Fibroblast of lung (primary cell): ENCODE measurements at regions not wholly inside any gene's neighbourhood (a gene's known extent, or its start where the extent isn't known, plus 50 kb on each side); places are given as distances from the start of the nearest gene placed in this dataset.

Source experiments
- DNase-seq, 2 donors: peaks; one replicate each; pipeline versions ENCODE4 v3.0.0 to v3.0.0-alpha.2; 2010; ENCODE audit warnings: low read depth in 2 of 2
- H2AFZ ChIP-seq: 2 replicates; pipeline ENCODE4 v1.5.1; 2012; ENCODE audit warnings: low read length, control low read depth, inconsistent platforms
- H3K27ac ChIP-seq: 2 replicates; pipeline ENCODE4 v1.5.1; 2011; ENCODE audit warnings: low read length, control low read depth; ENCODE audit not compliant: insufficient read depth
- H3K27me3 ChIP-seq: 2 replicates; pipeline ENCODE4 v1.5.1; 2011; ENCODE audit warnings: mild to moderate bottlenecking, low read length; ENCODE audit not compliant: control insufficient read depth, insufficient read depth
- H3K36me3 ChIP-seq: 2 replicates; pipeline ENCODE4 v1.5.1; 2011; ENCODE audit warnings: low read length; ENCODE audit not compliant: control insufficient read depth, insufficient read depth
- H3K4me1 ChIP-seq: 2 replicates; pipeline ENCODE4 v1.5.1; 2011; ENCODE audit warnings: low read length; ENCODE audit not compliant: control insufficient read depth, insufficient read depth; ENCODE audit errors: extremely low read depth
- H3K4me2 ChIP-seq: 2 replicates; pipeline ENCODE4 v1.5.1; 2011; ENCODE audit warnings: low read length, control low read depth; ENCODE audit not compliant: insufficient read depth; ENCODE audit errors: extremely low read depth
- H3K4me3 ChIP-seq, 4 experiments: fragments of 200-600 bp in 1 of 4; sonication (generic) in 1 of 4; replicated peaks in 1 of 4; 2 replicates each; pipeline ENCODE4 v1.5.1; 2011 to 2016; ENCODE audit warnings: low read length in 4 of 4, low read depth in 3 of 4, mild to moderate bottlenecking in 3 of 4, control low read depth in 2 of 4, inconsistent platforms in 1 of 4, mixed read lengths in 1 of 4; ENCODE audit not compliant: insufficient read depth in 1 of 4; ENCODE audit errors: control extremely low read depth in 1 of 4
- H3K79me2 ChIP-seq: 2 replicates; pipeline ENCODE4 v1.5.1; 2012; ENCODE audit warnings: mild to moderate bottlenecking, low read length, inconsistent platforms; ENCODE audit not compliant: control insufficient read depth, insufficient read depth
- H3K9ac ChIP-seq: 2 replicates; pipeline ENCODE4 v1.5.1; 2011; ENCODE audit warnings: mild to moderate bottlenecking, low read length, control low read depth; ENCODE audit not compliant: insufficient read depth
- H3K9me3 ChIP-seq: 2 replicates; pipeline ENCODE4 v1.5.1; 2012; ENCODE audit warnings: low read depth, low read length; ENCODE audit not compliant: control insufficient read depth, insufficient read depth
- H4K20me1 ChIP-seq: 2 replicates; pipeline ENCODE4 v1.5.1; 2011; ENCODE audit warnings: low read length; ENCODE audit not compliant: control insufficient read depth, insufficient read depth; ENCODE audit errors: extremely low read depth
- EZH2 ChIP-seq: IDR thresholded peaks from 2 replicates; pipeline ENCODE4 v1.5.1; 2012; ENCODE audit warnings: low read length, control low read depth, mild to moderate bottlenecking; ENCODE audit errors: missing control alignments
- TF ChIP-seq, protein P1 (sequence below), 2 donors: IDR thresholded peaks in 1 of 2; conservative IDR thresholded peaks in 1 of 2; 1 replicate in 1 of 2; 2 replicates in 1 of 2; pipeline ENCODE4 v1.5.1; 2011 to 2012; ENCODE audit warnings: low read length in 2 of 2, control low read depth in 1 of 2, inconsistent platforms in 1 of 2, low read depth in 1 of 2, mild to moderate bottlenecking in 1 of 2

DNA sequence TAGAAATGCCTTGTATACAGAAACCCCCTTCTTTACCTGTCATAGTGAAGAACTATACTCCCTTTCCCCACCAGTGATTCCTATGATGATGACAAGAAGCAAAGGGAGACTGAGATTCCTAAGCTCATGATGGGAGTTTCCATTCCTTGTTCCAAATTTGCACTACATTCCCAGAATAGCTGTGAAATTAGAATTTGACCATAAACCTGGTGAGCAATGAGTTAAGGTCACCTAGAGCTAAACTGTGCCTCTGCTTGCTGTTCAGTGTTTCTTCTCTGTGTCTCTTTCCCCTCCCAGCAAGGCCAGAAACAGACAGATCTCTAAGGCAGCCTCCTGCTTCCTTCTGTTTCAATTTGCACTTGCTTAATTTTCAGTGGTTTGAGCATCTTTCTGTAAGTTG is 332.1 kb downstream of the PIK3R1 start:
- H3K4me3 ChIP-seq = no peak overlapping the region
- no peak overlapping the region for H2AFZ ChIP-seq
- H3K9ac ChIP-seq = no peak overlapping the region
- TF ChIP-seq, protein P1, sequence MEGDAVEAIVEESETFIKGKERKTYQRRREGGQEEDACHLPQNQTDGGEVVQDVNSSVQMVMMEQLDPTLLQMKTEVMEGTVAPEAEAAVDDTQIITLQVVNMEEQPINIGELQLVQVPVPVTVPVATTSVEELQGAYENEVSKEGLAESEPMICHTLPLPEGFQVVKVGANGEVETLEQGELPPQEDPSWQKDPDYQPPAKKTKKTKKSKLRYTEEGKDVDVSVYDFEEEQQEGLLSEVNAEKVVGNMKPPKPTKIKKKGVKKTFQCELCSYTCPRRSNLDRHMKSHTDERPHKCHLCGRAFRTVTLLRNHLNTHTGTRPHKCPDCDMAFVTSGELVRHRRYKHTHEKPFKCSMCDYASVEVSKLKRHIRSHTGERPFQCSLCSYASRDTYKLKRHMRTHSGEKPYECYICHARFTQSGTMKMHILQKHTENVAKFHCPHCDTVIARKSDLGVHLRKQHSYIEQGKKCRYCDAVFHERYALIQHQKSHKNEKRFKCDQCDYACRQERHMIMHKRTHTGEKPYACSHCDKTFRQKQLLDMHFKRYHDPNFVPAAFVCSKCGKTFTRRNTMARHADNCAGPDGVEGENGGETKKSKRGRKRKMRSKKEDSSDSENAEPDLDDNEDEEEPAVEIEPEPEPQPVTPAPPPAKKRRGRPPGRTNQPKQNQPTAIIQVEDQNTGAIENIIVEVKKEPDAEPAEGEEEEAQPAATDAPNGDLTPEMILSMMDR (conservative IDR thresholded peaks at IDR 0.05 in 1 of 2, IDR thresholded peaks at IDR 0.05 in 1 of 2; ENCODE audit: low read depth in 1 of 2, low read length in 2 of 2) = no peak
- TF ChIP-seq EZH2 = no peak
- H3K4me1 ChIP-seq = peaks cover 10% of the 10 kb centered on the region
- DNase-seq = peak in 1 of 2 donors; percentile 59
- H3K36me3 ChIP-seq = no peaks in the 10 kb centered on the region
- no peaks in the 10 kb centered on the region for H3K27me3 ChIP-seq
- H3K79me2 ChIP-seq = no peaks in the 10 kb centered on the region
- no peak overlapping the region for H3K4me2 ChIP-seq
- H3K27ac ChIP-seq = no peak overlapping the region
- H3K9me3 ChIP-seq = no peaks in the 10 kb centered on the region
- H4K20me1 ChIP-seq = no peaks in the 10 kb centered on the region

DNA sequence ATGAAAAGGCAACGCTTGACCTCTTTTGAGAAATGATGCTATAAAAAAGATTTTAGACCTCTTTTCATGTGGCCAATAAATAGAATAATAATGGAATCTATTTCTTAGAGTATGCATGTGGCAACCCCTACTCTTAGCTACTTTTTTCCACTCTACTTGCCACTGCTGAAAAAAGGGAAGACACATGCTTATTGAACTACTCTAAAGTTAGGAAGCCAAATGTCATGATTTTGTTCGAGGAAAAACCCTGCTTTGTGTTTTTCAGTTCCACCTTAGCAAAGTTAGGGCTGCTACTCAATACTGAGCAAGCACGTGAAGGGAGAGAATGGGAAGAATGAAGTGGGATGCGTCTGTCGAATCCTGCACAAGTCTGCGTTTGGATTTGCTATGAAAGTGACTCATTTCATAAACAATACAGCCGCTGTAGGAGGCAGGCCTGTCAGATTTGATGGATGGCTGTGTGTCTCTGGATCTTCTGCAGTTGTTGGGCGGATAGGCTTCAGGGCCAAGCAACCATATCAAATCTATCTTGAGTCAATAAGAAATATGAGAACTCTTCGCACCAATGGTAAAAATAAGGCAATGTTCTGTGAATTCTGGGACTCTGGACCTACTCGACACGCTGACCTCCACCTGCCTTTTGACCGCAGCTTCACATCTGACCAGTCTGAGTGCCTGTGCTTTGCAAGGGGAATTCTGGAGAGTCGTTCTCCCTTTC is 333.6 kb downstream of the PIK3R1 start:
- DNase-seq = peak; percentile 82 to 90
- no peak overlapping the region for H3K27ac ChIP-seq

DNA sequence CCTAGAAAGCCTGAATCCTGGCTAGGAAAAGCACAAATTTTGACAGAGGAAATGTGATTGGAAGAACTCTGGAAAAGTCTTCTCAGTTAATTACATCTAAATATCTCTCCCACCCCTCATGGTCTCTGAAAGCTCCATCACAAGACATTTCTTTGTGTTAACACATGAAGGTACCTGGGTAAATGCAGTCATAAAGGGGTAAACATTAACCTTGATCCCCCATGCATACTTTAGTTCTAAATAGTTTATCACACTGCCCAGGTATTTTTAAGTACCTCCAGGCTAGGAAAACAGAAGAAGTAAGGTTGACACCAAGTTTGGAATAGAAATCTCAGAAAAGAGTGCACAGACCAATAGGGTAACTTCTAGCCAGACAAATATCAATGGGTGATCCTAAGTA is 334.5 kb downstream of the PIK3R1 start:
- H3K4me1 ChIP-seq = peaks cover 9% of the 10 kb centered on the region
- no peak overlapping the region for H2AFZ ChIP-seq
- H3K4me2 ChIP-seq = no peak overlapping the region
- DNase-seq = no peak
- no peak for TF ChIP-seq EZH2
- TF ChIP-seq, protein P1 (conservative IDR thresholded peaks at IDR 0.05 in 1 of 2, IDR thresholded peaks at IDR 0.05 in 1 of 2; ENCODE audit: low read depth in 1 of 2, low read length in 2 of 2) = no peak
- no peaks in the 10 kb centered on the region for H3K27me3 ChIP-seq
- H3K9ac ChIP-seq = no peak overlapping the region
- no peak overlapping the region for H3K4me3 ChIP-seq
- no peaks in the 10 kb centered on the region for H4K20me1 ChIP-seq
- H3K79me2 ChIP-seq = no peaks in the 10 kb centered on the region
- no peaks in the 10 kb centered on the region for H3K9me3 ChIP-seq
- no peaks in the 10 kb centered on the region for H3K36me3 ChIP-seq
- no peak overlapping the region for H3K27ac ChIP-seq

More for the DNA sequence above, 333.6 kb downstream of the PIK3R1 start:
- no peaks in the 10 kb centered on the region for H3K9me3 ChIP-seq
- H3K4me3 ChIP-seq = no peak overlapping the region
- no peaks in the 10 kb centered on the region for H3K27me3 ChIP-seq
- H2AFZ ChIP-seq = no peak overlapping the region
- H3K4me2 ChIP-seq = no peak overlapping the region
- no peaks in the 10 kb centered on the region for H3K79me2 ChIP-seq
- H3K4me1 ChIP-seq = peaks cover 10% of the 10 kb centered on the region
- no peaks in the 10 kb centered on the region for H4K20me1 ChIP-seq
- no peak overlapping the region for H3K9ac ChIP-seq
- TF ChIP-seq EZH2 = no peak
- TF ChIP-seq, protein P1 (conservative IDR thresholded peaks at IDR 0.05 in 1 of 2, IDR thresholded peaks at IDR 0.05 in 1 of 2; ENCODE audit: low read depth in 1 of 2, low read length in 2 of 2) = no peak
- H3K36me3 ChIP-seq = no peaks in the 10 kb centered on the region
